Thymus (tissue), 11 donors: ENCODE measurements at regions not wholly inside any gene's neighbourhood (a gene's known extent, or its start where the extent isn't known, plus 50 kb on each side); places are given as distances from the start of the nearest gene placed in this dataset.

Experiments used
- DNase-seq, 9 donors: peaks; one replicate each; pipeline ENCODE4 v3.0.0-alpha.2; 2013; ENCODE audit warnings: low spot score in 9 of 9, low read depth in 6 of 9, missing footprints in 1 of 9
- H3K27ac ChIP-seq, 2 donors: one replicate each; pipeline ENCODE4 v1.5.1; 2013; ENCODE audit warnings: control low read depth in 1 of 2, low read depth in 1 of 2, low read length in 1 of 2, mild to moderate bottlenecking in 1 of 2, moderate library complexity in 1 of 2
- H3K27me3 ChIP-seq, 2 donors: one replicate each; pipeline ENCODE4 v1.5.1; 2013; ENCODE audit warnings: low read length in 1 of 2; ENCODE audit not compliant: control insufficient read depth in 2 of 2, insufficient read depth in 1 of 2
- H3K36me3 ChIP-seq, 2 donors: one replicate each; pipeline ENCODE4 v1.5.1; 2013; ENCODE audit warnings: low read length in 1 of 2, mild to moderate bottlenecking in 1 of 2, moderate library complexity in 1 of 2; ENCODE audit not compliant: control insufficient read depth in 2 of 2, insufficient read depth in 2 of 2
- H3K4me1 ChIP-seq, 2 donors: one replicate each; pipeline ENCODE4 v1.5.1; 2013; ENCODE audit warnings: low read length in 2 of 2; ENCODE audit not compliant: control insufficient read depth in 2 of 2, insufficient read depth in 2 of 2
- H3K4me3 ChIP-seq, 2 donors: one replicate each; pipeline ENCODE4 v1.5.1; 2013; ENCODE audit warnings: low read length in 2 of 2, control low read depth in 1 of 2, mild to moderate bottlenecking in 1 of 2
- H3K9me3 ChIP-seq, 2 donors: one replicate each; pipeline ENCODE4 v1.5.1; 2013; ENCODE audit warnings: low read length in 1 of 2, mild to moderate bottlenecking in 1 of 2; ENCODE audit not compliant: control insufficient read depth in 2 of 2, insufficient read depth in 1 of 2
- WGBS: extraction: QIAGEN DNeasy Blood & Tissue Kit; methylation state at CpG from one replicate; pipeline ENCODE4 v1.1.7; 2013; 5-methylcytosine and 5-hydroxymethylcytosine counted together
- donor health status: healthy.

DNA sequence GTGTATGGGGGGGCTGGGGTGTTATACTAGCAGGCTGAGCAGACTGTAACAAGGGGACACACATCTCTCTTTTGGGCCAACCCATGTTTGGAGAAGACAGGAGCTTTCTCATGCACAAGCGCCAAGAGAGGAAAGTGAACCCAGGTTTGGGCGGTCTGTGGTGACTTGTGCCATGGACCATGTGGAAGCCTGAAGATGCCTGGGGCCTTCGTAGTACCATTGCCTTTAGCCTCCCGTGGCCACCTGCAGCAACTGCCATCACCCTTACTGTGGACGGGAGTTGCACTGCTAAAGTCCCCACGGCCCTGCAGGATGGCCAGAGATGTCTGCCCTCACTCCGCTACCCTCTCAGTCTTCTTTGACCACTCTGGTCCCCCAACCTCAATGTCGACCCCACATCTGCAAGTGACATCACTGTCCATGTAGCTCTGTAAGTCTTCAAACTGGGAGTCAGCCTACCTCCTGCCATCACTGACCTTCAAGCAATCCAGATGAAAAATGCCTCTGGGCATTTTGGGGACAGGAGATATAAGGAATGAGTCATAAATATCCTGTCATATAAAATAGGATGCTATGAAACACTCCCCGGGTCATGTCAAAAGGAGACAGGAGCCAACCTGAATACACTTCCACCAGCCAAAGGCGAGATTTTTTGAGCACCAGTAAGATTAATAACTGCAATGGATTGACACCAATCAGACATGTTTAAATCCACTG is 74.7 kb upstream of the C15orf39 start:
- Histone ChIP-seq H3K4me3 (no peak overlapping the region), H3K27ac (no peak overlapping the region), H3K27me3 (no peaks in the 10 kb centered on the region), H3K4me1 (peaks cover 0 to 13% of the 10 kb centered on the region in 2 donors), H3K36me3 (no peaks in the 10 kb centered on the region), H3K9me3 (no peaks in the 10 kb centered on the region)
- no peak for DNase-seq
- WGBS = 98% methylated on average over 10 of the region's 10 CpGs

DNA sequence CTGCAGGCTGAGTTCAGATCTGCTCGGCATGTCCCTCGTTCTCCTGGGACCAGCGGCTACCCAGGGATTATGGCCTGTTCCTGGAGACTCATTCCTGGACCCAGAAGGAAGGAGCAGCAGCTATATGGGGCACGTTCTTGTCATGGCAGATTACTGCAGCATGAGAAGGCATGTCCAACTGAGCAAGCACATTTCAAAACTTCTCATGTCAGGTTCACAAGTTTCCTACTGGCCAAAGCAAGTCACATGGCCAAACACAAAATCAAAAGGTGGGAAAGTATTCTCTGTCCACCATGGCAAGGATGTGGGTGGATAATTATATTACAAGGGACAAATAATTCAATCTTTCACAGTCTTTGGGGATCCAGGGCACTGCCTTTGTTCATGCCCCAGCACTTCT is 71.9 kb upstream of the C15orf39 start:
- WGBS = 97% methylated on average over 4 of the region's 4 CpGs
- Histone ChIP-seq H3K27ac (no peak overlapping the region), H3K4me3 (no peak overlapping the region), H3K4me1 (peaks cover 0 to 13% of the 10 kb centered on the region in 2 donors), H3K36me3 (no peaks in the 10 kb centered on the region), H3K27me3 (no peaks in the 10 kb centered on the region), H3K9me3 (no peaks in the 10 kb centered on the region)
- no peak for DNase-seq

DNA sequence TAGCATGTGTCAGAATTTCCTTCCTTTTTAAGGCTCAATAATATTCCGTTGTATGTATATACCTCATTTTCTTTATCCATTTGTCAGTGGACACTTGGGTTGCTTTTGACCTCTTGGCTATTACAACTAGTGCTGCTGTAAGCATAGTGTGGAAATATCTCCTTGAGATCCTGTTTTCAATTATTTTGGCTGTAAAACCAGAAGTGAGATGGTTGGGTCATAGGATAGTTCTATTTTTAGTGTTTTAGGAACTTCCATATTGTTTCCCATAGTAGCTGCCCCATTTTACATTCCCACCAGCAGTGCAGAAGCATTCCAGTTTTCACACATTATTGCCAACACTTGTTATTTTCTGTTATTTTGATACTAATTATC is 70.4 kb upstream of the C15orf39 start:
- peak overlapping the region in 1 of 2 donors; percentile 53 for H3K27ac ChIP-seq

DNA sequence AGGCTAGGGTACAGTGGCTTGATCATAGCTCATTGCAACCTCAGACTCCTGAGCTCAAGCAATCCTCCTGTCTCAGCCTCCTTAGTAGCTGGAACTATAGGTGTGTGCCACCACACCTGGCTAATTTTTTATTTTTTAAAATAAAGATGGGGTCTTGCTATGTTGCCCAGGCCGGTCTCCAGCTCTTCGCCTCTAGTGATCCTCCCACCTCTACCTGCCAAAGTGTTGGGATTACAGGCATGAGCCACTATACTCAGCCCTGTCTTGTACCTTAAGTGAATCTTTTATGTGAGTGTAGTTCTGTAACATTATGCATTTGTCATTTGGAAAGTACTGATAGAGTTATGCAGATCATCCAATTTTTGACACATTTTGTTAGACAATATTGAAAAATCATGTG is 66.9 kb upstream of the C15orf39 start:
- H3K27ac ChIP-seq = no peak overlapping the region
- peaks cover 0 to 15% of the 10 kb centered on the region in 2 donors for H3K4me1 ChIP-seq
- H3K36me3 ChIP-seq = no peaks in the 10 kb centered on the region
- H3K27me3 ChIP-seq = no peaks in the 10 kb centered on the region
- H3K9me3 ChIP-seq = no peaks in the 10 kb centered on the region
- no peak overlapping the region for H3K4me3 ChIP-seq
- no peak for DNase-seq
- WGBS = 98% methylated on average over 2 of the region's 2 CpGs

More for the DNA sequence above, 70.4 kb upstream of the C15orf39 start:
- Histone ChIP-seq H3K4me3 (no peak overlapping the region), H3K36me3 (no peaks in the 10 kb centered on the region), H3K27me3 (no peaks in the 10 kb centered on the region), H3K4me1 (peaks cover 0 to 13% of the 10 kb centered on the region in 2 donors), H3K9me3 (no peaks in the 10 kb centered on the region)
- WGBS = 71% methylated on average over 1 of the region's 1 CpG
- DNase-seq = no peak

DNA sequence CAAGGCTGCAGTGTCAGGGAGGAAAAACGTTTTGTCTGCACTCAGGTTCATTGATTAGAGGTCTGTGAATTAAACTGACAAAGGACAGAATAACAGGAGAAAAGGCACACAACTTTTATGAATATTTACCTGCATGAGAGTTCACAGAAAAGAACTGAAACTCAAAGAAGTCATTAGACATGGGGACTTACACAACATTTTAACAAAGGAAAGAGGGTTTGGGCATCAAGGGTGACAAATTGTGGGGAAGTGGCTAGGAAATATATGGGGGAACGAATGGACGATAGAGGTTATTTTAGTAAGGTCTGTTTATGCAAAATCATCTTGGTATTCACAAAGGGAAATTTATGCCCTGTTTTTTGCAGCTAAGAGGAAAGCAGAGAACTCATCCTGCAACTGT is 65.6 kb upstream of the C15orf39 start:
- Histone ChIP-seq H3K36me3 (no peaks in the 10 kb centered on the region), H3K9me3 (no peaks in the 10 kb centered on the region), H3K4me1 (peaks cover 0 to 4% of the 10 kb centered on the region in 2 donors), H3K27me3 (no peaks in the 10 kb centered on the region), H3K4me3 (no peak overlapping the region), H3K27ac (no peak overlapping the region)
- 78% methylated on average over 3 of the region's 3 CpGs for WGBS
- DNase-seq = no peak

DNA sequence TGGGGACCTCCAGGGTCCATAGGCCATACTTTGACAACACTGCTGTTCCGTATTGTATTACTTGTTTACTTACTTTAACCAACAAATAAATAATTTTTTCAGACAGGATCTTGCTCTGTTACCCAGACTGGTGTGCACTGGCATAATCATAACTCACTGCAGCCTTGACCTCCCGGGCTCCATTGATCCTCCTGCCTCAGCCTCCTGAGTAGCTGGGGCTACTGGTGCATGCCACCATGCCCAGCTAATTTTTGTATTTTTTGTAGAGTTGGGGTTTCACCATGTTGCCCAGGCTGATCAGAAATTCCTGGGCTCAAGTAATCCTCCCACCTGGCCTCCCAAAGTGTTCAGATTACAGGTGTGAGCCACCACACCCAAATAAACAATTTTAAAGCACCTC is 64.9 kb upstream of the C15orf39 start:
- no peak overlapping the region for H3K4me3 ChIP-seq
- H3K27me3 ChIP-seq = no peaks in the 10 kb centered on the region
- WGBS = over 99% methylated on average over 2 of the region's 2 CpGs
- H3K36me3 ChIP-seq = no peaks in the 10 kb centered on the region
- DNase-seq = no peak
- peaks cover 0 to 5% of the 10 kb centered on the region in 2 donors for H3K9me3 ChIP-seq
- H3K27ac ChIP-seq = no peak overlapping the region
- peaks cover 0 to 4% of the 10 kb centered on the region in 2 donors for H3K4me1 ChIP-seq

DNA sequence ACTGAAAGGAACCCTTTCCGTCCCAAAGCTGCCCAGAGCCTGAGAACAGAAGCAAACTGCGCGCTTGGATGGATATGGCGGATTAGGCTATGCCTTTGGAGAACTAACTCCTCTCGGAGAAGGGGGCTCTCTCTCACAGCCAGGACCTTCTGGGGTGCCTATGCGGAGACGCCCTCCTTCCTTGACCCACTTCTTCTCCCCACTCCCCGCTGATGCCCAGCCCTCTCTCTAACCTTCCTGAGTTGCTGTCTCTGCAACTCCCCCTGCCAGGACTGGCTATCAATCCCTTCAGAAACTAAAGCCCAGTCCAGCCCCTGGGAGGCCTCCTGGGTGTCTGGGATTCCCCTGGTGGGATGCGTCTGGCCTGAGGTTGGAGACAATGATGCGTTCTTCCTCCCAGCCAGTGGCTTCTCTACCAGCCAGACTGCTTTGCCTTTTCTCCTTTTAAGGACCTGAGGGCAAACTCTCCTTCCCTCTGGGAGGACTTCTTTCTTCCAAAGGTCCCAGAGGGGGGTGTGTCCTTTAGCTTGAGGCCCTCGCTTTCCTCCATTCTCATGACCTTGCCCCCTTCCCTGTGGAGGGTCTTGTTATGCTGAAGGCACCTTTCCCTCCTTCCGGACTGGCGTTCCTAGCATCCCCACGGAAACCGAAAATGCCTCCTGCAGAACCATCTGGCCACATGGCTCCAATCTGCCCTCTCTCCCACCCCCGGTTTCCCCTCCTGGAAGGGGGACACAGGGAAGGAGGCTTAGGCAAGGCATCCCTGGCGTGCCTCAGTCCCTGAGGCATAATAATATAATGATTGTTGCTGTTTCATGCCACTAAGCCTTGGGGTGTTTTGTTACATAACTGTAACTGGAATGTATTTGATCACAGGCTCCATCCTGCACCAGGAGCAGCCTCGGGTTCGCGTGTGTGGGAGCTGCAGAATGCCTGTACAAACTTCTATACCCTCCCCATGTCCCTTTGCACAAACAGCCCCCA is 63.4 kb upstream of the C15orf39 start:
- peaks cover 0 to 4% of the 10 kb centered on the region in 2 donors for H3K4me1 ChIP-seq
- DNase-seq = no peak
- H3K27me3 ChIP-seq = no peaks in the 10 kb centered on the region
- no peak overlapping the region for H3K27ac ChIP-seq
- peaks cover 2 to 19% of the 10 kb centered on the region in 2 donors for H3K9me3 ChIP-seq
- no peaks in the 10 kb centered on the region for H3K36me3 ChIP-seq
- no peak overlapping the region for H3K4me3 ChIP-seq
- WGBS = 97% methylated on average over 20 of the region's 20 CpGs

DNA sequence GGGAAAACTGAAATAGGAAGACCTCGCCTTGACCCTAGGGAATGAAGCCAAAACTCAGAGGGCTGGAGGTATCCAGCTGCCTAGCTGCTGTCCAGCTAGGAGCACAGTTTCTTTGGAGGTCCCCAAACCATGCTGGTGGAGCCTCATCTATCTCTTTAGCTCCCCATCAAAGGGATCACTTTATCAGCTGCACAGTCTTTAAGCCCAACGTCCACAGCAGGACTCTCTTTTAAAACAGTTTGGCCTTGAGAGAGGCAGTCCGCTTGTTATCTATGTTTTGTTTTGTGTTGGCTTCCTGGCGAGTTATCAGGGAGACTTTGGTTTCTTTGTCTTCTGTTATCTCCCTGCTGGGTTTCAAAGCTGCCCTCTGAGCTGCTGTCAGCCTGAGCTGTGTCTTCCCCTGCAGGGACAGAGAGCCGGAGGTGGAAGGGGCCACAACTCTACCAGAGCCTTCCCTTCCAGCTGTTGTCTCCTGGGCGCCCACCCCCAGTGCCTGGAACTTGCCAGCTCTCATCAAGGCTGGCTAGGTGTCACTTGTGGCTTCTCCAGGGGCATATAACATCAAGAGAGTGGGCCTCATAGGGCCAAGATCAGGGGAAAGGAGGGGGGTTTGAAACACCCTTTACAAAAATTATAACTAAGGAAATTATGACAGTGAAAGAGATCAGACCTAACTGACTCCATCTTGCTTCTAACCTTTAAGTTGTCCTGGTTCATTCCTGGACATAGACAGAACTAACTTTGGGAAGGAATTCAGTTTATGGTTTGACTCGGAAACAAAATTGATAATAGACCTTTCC is 61.4 kb upstream of the C15orf39 start:
- H3K27me3 ChIP-seq = no peaks in the 10 kb centered on the region
- no peaks in the 10 kb centered on the region for H3K36me3 ChIP-seq
- H3K27ac ChIP-seq = no peak overlapping the region
- no peak for DNase-seq
- H3K9me3 ChIP-seq = peaks cover 11 to 38% of the 10 kb centered on the region in 2 donors
- H3K4me3 ChIP-seq = no peak overlapping the region
- peaks cover 0 to 4% of the 10 kb centered on the region in 2 donors for H3K4me1 ChIP-seq
- 93% methylated on average over 7 of the region's 7 CpGs for WGBS
